Activated gamma-delta T cell treated with Interleukin-2 at 50 U/mL for 16 hours (primary cell): ENCODE measurements at regions not wholly inside any gene's neighbourhood (a gene's known extent, or its start where the extent isn't known, plus 50 kb on each side); places are given as distances from the start of the nearest gene placed in this dataset.
"Not testable (repeated sequence)": the region's sequence is repeated elsewhere in the genome, so short reads cannot be mapped to it uniquely, and the experiment has no call there.

Experiments
- DNase-seq: peaks from one replicate; pipeline ENCODE4 v3.0.0-alpha.2; 2020

DNA sequence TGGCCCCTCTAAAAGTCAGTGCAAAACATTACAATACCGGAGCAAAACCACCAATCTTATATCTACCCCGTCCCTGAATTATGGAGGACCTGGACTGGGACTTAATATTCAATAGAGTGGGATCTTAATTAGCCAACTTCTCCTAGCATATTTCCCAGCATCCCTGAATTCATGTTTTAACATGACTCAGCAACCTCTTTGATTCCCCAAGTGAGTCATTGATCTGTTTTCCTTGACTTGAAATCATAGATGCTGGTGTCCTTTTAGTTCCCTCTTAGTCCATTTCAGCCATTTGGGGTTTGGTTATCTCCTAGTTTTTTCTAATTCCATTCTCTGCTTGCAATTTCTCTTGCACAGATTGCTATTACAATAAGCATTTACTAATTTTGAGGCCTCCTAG is 677.7 kb upstream of the CELF4 start:
- no peak for DNase-seq

DNA sequence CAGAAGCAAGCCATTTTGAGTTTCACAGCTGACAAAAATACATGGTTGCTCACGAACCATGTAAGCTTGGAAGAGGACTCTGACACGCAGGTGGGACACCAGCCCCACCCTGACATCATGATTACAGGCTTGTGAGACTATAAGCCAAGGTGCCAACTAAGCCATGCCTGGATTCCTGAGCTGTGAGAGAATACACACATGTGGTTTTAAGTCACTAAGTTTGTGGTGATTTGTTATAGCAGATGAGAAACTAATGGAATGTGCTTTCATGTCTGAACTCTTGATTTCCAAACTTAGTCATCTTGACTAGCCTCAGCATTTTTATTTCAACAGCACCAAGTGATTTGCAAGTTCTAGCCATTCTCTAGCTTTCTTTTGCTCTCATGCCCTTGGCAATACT is 676.1 kb upstream of the CELF4 start:
- no peak for DNase-seq

DNA sequence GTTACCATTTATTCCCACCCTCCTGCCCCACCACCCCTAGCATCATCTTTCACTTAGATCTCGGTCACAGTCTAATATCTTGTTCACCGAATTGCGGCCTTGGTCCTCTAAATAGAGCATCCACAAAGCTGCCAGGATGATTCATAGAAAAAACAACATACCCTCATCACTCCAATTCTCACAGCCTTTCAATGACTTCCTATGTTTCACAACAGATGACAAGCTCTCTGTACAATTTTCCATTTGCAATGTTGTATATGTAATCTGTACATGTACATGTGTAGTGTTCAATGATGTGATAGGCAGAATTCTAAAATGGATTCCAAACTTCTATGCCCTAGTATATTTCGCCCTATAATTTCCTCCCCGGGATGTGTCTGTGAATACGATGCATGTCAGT is 675.6 kb upstream of the CELF4 start:
- DNase-seq: no peak

DNA sequence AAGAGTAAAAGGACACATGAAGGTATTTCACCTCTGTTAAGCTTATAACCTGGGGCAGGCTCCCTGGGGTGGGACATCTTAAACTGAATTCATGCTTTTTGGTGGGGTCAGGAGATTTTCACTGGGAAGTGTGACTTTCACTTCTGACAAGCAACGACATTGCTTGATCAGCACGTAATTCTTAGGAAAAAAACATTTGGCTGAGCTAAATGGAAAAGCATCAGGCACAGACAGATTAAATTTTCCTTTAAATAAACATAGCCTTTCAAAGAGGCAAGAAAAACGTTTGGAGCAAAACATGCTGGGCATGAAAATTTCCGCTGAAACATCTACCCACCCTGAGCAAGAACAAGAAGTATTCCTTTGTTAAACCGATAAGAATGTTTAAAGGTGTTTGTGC is 674.0 kb upstream of the CELF4 start:
- no peak for DNase-seq

DNA sequence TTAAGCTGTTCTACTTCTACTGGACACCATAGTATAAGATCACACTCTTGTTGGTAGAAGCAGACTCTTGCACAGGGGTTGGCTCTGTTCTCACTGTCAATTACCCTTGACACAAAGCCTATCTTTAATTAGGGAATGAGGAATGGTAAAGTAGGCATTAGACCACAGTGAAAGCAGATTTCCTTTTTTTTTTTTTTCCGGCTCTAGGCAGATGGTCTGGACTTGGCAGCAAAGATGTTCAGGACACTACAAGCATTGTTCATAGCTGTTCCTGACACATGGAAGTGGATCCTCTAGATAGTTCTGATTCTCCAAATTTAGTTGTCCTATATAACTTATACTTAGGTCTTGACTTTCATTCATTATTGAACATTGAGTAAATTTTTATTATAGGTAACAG is 672.2 kb upstream of the CELF4 start:
- DNase-seq: no peak

DNA sequence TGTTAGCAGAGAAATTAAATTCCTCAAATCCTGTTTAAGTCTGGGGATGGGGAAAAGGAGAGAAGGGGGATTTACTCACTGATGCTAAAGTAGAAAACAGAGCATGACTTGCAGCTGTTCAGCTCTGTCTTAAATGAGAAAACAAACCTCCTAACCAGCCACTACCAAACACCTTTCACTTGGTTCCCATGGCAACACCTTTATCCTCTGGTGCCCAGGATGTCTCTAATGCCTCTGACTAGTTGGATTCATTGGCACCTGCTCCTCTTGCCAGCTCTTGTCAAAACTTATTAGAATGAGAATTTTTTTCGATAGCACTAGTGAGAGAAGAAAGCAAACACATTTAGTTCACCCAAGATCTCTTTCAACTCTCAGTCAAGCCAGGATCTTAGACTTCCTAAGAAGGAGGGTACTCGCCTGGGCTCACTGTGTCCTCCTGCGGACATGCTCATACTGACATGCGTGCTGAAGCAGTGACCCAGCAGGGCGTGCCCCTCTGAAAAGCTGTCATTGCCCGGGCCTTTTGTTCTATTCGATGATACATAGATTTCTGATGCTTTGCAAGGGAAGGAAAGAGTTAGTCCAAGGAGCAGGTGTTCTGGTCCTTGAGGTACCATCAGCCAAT is 656.0 kb upstream of the CELF4 start:
- DNase-seq: no peak

DNA sequence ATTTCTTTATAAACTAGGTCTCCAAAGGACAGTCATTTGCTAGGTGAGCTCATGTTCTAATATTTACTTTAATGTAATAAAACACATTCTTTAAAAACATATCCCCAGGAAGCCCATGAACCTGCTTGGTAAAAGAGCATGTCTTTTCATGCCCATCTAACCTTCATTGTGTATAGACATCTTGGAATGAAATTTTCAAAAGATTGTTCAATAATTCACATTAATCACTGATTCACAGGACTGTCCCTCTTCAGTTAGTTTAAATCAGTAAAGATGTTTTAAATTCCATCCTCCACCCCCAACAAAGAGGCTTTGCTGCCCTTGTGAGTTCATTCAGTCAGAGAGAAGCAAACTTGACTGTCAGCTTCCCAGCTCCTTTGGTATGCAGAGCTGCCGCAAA is 633.4 kb upstream of the CELF4 start:
- DNase-seq: no peak

DNA sequence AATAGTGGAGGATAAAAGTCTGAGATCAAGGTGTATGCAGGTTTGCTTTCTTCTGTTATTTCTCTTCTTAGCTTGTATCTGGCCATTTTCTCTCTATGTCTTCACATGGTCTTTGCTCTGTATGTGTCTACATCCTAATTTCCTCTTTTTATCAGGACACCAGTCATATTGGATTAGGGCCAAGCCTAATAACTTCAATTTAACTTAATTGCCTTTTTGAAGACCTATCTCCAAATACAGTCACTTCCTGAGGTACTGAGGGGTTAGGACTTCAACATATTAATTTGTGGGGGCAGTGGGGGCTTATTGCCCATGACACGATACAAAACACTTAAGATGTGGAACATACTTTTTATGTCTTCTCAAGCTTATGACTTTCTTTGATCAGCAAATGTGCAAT is 632.9 kb upstream of the CELF4 start:
- no peak for DNase-seq

DNA sequence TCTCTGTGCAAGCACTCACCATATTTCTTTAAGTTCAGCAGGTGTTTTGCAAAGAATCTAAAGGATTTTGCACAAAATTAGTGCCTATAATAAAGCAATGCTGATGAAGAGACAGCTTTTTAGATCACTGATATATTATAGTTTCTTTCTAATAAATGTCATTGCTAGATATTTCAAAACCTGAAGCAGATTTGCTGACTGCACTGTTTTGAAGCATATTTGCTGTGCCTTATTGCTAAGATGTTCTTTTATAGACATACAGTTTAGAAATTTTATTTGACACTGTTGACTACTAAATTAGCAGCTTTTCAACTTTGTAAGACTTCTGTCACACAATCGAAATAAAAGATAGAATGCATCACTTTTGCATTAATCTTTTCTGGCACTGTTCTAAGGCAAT is 620.9 kb upstream of the CELF4 start:
- no peak for DNase-seq

DNA sequence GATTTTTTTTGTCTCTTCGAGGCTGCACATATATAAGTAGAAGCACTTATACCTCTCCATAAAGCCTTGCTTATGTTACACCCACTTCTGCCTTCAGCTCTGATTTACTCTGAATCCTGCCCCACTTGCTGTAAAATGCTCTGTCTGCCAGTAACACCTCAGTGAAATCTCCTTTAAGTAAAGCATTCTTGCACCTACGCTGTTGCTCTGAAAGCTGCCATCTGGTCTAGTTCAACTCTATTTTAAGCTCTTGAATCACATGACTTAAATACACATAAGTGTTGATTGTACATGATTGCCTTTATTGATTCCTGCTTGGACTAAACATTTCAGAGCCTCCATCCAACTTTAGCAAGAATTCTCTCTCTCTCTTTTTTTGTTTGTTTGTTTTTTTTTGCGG is 609.0 kb upstream of the CELF4 start:
- DNase-seq: no peak

DNA sequence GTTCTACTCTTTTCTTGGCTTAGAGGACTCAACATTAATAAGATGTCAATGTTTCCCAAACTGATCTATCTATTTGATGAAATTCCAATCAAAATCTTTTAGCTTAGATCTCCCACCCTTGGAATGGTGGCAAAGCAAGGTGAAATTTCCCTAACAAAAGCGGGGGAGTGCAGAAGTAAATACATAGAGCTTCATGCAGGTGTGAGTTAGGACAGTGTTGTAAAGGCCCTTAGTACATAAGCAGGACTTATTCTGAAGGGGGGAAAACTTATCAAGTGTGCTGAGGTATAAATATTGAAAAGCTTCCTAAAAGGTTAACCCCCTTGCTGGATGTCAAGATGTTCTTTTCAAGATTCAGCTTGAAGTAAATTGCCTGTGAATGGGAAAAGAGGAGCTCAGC is 608.6 kb upstream of the CELF4 start:
- DNase-seq: no peak

DNA sequence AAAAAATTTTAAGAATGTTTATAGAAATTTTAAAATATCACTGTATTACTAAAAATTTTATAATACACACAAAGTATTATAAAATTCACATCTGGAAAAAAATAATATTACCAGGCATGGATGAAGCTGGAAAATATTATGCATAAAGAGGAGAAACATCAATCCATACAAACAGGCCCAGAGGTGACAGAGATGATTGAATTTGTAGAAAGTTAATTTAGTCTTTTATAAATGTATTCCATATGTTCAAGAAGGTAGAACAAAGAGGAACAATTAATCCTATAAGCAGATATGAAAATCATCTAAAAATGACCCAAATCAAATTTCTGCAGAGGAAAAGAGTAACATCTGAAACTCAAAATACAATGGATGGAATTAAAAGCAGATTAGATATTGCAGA is 605.2 kb upstream of the CELF4 start:
- no peak for DNase-seq

DNA sequence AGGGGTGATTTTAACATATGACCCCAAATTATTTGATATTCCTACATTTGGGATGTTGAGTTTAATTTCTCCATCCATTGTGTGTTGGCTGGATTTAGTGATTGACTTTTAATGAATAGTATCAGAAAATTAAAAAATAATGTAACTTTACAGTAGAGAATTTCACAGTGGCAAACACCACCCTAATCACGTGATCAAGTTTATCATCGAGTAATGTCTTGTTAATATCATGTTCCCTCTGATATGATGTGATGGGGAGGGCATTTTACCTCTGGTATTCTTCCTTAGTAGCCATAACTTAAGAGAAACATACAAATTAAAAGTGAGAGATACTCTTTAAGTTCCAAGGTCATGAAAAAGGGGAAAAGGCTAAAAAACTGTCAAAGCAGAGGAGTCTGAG is 602.0 kb upstream of the CELF4 start:
- no peak for DNase-seq

DNA sequence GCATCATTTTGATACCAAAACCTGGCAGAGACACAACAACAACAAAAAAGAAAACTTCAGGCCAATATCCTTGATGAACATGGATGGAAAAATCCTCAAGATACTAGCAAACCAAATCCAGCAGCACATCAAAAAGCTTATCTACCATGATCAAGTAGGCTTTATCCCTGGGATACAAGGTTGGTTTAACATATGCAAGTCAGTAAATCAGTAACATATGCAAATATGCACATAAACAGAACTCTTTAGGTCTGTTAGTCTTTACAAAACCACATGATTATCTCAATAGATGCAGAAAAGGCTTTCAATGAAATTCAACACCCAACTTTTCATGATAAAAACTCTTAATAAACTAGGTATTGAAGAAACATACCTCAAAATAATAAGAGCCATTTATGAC is 587.5 kb upstream of the CELF4 start:
- DNase-seq: not testable (repeated sequence)

DNA sequence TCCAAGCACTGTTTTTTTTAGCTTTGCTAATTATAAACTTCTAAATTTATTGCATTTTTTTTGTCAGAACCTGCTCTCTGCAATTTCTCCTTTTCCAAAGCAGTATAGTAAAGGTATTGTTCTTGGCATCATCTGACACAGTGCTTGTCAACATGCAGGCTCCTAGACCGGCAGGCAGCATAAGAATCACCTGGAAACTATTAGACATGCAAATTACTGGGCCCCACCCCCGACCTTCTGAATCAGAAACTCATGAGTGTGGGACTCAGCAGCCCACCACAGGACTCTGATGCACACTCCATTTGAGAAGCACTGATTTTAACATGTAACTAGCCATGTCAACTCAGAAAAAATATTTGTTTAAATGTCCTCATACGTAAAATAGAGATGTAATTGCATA is 551.1 kb upstream of the CELF4 start:
- no peak for DNase-seq

DNA sequence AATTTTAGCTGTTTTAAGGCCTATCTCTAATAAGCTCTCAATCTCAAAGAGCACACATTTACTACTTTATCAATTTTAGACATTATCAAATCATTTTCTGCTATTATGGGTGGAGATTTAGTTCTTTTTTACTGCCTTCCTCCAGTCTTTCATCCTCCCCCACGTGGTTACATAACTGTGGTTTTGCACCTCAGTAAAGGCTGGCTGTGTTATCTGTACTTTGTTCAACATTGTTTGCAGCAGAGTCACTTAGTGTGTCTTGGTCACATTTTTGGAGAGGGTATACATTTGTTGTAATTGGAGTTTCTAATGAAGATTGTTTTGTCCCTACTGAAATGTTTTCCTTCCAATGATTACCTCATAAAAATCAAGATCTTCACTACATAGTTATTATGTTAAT is 549.6 kb upstream of the CELF4 start:
- no peak for DNase-seq

DNA sequence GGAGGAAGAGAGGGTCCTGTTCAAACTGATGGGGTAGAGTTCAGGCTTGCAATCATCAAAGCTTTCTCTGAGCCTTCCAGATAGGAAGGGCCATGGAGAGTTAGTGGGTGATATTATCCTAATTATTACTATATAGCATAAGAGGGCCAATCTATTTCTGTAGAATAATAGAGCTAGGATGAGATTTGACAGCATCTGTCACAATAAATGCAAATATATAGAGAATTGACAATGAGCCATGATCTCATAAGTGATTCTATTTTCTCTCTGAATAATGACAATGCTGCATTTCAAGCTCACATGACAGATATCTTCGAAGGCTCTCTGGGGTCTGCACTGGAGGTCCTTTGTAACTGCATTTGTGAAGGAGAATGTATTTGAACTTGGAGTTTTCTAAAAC is 521.9 kb upstream of the CELF4 start:
- DNase-seq: no peak

DNA sequence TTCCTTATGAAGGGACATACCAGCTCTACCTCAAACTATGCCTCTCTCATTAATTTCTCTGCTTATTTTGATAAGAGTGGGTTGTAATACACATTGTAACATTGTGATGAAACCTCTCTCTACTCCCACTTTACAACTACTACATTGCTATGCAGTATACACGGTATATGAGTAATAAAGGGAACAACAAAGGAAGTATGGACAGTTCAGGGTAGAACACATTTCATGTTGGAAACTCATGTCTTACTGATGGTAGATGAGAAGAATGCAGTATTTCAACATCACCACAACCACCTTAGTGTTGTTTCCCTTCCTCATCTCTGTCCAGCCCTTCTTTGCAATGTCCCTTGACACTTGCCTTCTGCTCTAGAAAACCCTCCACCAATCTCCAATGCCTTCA is 515.9 kb upstream of the CELF4 start:
- DNase-seq: no peak

DNA sequence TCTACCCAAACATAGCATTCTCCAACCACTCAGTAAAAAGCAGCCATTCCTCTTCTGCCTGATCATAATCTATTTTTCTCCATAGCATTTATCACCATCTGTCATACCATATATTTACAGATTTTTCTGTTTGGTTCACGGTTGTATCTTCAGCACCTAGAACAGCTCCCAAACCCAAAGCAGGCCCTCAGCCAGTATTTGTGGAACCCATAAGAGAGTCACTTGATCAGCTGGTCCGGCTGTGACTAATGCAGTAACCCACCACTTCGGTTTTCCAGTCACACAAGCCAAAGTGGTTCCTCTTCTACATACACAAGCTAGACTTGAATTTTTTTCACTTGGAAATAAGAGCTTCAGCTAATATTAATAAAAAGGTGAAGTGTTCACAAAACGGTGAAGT is 511.6 kb upstream of the CELF4 start:
- DNase-seq: no peak

DNA sequence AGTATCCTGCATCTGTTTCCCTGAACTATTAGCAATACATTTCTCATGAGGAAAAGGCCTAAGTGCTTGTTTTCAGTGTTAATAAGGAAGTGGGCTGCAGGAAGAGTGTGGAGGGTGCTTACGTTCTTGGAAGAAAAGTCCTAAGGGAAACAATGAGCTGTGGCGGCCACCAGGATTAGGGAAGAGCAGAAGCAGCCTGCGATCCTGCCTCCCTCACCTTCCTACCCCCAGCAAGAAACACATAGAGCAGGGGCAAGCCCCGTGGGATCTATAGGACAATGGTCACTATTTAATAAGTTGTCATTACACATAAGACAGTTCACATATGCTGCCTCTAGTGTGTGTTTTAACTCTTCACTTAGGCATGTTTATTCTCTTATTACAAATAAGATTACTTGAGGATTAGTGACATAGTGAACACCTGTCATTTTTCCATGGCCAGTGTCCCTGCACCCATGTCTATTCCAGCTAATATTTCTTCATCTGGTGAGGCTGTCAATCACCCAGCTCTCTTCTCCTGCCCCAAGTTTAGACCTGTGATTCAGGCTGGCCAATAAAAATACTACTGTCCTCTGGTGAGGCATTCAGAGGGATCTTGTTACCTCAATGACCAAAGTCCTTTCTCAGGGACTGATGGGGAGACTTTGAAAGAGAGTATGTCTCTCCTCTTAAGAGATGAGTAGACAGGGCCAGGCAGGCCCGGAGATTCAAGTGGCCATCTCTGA is 510.9 kb upstream of the CELF4 start:
- no peak for DNase-seq

DNA sequence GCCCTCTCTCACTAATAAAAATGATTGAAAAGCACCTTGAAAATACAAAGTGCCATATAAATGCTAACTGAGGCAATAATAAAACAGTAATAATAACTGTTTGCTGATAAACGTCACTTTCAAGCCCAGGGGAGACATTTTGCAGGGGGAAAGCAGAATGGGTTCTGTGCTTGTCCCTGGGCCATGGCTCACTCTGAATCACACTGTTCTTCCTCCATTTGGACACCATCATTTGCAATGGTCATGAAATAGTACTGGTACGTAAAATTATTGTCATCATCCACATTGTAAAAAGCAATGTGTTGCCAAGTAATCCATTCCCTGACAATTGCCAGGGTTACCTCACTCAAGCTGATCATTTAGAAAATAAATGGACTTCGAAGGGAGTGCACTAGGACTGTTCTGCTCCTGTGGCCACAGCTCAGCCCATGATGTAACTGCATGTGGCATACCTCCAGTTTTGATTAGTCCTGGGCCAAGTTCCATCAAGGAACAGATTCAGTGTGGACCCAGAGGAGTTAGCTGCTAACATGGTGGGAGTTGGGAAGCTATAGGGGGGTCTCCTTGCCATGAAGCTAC is 508.8 kb upstream of the CELF4 start:
- DNase-seq: no peak

DNA sequence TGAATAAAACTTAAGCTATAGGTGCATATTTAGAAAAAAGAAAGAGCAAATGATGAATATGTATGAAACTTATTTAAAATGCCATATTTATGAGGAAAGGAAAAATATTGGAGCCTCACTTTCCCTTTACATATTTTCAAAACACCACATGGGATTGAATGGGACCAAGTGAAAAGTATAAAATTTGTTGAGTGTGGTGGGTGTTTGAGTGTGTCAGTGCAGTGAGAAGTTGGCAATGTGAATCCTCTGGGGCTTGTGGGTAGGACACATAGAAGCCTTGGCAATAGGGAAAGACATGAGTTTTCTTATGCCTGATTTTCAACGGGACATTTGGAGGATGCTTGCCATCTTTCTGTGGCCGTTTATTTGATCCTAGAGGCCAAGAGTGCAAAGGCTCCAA is 502.2 kb upstream of the CELF4 start:
- DNase-seq: no peak

DNA sequence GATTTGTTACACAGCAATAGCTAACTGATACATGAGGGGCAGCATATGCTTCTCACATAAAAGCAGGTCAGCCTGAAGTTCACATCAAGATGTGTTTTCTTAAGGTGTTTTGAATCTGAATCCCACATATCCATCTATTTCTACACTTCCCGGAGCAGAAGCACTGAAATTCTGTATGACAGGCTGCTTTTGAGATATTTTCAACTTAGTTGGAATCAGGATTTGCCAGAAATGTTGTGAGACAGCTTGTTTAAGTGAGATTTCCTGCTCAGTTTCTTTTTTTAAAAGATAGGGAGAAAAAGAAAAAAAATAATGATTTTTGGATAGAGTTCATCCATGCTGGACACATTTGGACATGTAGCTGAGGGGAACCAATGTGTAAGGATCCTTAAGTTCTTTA is 501.5 kb upstream of the CELF4 start:
- no peak for DNase-seq

DNA sequence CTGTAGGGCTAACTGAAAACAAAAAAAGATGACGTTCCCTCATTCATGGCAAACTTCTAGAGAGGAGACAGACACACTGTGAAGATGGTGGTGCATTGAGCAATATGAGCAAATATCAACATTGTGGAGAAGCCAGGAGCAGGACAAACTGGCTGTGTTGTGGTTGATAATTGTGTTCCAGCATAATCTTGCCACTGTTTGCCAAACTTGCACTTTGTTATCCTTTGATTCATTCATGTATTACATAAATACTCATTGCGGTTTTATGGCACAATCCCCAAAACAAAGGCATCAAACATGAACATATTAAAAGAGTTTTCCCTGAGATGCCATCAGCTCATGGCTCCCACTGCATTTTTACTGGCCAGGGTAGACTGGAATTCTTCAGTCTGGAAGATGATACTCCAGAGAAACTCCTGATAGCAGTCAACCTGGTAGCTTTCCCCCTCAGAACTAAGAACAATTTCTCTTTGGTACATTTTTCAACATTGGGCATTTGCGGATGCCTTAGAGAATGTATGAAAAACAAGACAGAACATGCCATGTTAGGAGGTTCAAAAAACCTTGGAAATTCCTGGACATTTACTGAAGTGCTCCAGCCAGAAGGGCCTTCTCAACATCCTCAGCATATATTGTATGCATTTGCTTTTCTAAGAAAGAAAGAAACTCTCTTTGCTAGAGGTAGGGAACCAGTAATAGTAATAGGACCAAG is 487.4 kb upstream of the CELF4 start:
- no peak for DNase-seq
